ENCODE measurements at regions not wholly inside any gene's neighbourhood (a gene's known extent, or its start where the extent isn't known, plus 50 kb on each side); places are given as distances from the start of the nearest gene placed in this dataset.
"Not testable (repeated sequence)": the region's sequence is repeated elsewhere in the genome, so short reads cannot be mapped to it uniquely, and the experiment has no call there.

DNA sequence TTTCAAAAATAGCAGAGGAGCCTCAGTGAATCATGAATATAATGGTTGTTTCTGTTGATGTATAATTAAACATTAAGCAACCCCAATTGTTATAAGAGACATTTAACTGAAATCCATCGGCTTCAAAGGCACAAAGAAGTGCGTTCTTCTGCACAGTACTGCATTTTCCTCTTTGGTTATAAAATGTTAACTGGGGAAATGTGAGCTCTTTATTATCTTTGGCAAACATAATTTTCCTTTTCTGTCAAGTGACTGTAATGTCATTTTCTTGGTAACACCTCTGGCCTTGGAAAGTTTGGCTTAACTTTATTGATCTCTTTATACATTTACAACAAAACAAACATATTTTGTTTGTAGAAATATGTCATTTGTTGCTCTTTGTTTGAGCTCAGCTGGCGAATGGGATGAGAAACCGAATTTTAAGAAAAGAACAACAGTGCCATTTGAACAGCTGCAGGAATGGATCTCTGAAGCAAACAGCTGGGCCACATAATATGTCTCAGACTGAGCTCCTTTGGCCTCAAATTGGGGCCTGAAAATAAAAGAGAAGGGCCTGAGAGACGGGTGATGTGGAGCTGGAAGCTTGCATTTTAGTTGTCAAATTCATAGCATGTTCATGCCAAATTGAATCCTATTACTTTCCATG, 427.0 kb upstream of the SPTLC3 start:
- peak; percentile 13 for DNase-seq

DNA sequence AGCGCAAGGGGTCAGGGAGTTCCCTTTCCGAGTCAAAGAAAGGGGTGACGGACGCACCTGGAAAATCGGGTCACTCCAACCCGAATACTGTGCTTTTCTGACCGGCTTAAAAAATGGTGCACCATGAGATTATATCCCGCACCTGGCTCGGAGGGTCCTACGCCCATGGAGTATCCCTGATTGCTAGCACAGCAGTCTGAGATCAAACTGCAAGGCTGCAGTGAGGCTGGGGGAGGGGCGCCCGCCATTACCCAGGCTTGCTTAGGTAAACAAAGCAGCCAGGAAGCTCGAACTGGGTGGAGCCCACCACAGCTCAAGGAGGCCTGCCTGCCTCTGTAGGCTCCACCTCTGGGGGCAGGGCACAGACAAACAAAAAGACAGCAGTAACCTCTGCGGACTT, 426.1 kb upstream of the SPTLC3 start:
- DNase-seq = not testable (repeated sequence)

DNA sequence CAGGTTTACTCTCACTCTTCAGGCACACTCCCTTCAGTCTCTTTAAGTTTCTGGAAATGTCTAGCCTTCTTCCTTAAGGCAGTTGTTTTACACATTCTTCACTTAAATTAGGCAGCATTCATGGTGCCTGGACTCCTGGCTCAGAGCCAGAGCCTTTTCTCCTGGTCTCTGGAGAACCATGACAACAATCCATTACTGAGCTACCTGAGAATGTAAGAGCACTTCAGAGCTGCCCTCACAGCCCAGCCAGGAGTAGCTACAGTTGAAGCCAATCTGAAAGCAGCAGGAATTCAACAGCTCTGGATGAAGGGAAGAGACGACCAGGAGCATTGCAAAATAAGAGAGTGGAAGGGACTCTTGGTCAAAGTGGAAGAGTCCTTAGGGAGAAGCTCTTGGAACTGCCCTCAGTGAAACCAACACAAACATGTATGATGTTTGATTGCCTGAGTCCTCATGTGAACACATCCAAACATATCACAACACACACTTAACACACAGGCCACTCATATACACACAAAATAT, 416.8 kb upstream of the SPTLC3 start:
- no peak for DNase-seq

DNA sequence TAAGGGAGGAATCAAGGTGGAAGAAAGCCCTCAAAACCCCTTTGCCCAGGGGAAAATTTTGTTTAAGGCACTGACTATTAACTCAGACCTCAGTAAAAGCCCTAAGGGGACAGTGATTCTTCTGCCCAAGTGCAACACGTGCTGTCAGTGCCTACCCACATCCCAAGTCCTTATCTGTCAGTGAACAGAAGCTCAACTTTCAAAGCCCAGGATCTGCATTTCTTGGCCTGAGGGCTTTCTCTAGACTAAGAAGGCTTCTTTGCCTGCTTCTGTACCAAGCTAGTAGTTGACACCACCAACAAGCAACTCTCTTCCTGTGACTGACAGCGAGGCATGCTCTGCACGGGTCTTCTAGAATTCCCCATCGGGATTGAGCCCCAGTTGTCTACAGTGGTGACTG, 416.0 kb upstream of the SPTLC3 start:
- DNase-seq = no peak

DNA sequence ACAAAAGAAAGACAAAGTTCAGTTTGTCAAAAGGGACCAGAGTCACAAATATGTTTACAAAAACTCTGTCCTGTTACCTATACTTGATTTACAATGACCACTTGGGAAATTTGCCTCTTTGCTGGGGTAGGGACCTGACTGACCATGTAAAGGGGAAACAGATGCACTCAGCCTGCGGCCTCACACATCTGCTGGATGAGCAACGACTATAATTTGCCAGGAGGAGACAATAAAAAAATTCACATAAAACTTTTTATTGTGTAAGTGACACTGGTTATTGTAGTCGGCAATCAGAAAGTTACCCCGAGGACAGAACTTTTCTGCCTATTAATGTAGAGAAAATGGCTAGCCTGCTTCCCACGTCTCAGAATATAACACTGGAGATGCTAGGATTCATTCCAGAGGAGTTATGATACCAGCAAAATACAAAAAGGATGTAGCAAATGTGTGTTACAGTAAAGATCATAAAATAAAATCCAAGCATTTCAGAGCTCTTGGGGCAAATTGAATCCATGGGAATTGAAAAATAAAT, 415.4 kb upstream of the SPTLC3 start:
- no peak for DNase-seq

DNA sequence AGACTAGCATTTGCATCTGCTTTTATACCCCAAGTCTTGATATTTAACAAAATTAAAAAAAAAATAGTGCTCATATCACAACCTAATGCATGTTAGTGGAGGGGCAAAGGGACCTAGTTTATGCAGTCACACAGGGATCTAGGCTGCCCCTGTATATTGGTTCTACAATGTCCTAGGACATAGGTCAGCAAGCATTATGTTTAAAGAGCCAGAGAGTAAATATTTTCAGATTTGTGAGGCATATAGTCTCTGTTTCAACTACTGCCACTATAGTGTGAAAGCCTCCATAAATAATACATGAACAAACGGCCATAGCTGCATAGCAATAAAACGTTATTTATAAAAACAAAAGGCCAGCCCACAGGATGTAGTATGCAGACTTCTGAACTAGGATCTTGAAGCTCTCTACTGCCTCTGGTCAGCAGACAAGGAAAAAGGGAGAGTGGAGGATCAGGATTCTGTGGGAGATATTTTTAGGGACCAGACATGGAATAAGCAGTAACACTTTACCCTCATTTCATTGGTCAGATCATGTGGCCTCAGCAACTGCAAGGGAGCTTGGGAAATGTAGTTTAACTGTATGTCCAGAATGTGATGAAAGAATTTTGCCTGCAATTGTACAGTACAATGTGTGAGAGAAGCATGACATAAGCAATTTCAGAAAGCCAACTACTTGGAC, 414.2 kb upstream of the SPTLC3 start:
- DNase-seq = peak; percentile 6

DNA sequence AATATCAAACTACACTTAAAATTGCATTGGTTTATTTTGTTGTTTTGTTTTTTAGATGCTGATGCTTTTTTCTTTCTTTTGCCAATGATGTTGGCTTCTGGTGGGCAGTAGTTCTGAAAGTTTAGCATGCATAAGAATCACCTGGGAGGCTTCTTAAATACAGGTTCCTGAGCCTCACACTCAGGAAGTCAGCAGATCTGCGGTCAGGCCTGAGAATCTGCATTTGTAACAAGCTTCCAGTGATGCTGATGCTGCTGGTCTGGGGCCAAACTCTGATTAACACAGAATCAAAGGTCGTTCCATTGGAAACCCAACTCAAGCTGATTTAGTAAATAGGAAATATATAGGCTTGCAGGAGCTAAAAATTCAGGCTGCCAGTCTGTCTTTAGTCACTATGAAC, 412.9 kb upstream of the SPTLC3 start:
- no peak for DNase-seq

DNA sequence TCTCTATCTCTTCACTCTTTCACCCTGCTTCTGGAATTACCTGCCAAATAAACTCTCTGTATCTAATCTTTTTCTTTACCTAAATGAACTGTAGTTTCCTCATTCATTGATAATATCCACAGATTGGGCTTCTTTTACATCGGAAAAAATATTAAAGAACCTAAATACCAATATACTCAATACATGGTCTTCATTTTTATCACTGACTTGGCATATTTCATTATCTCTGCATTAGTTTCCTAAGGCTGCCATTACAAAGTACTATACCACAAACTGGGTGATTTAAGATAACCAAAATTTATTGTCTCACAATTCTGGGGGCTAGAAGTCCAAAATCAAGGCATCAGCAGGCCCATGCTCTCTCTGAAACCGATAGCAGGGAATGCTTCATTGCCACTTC, 411.9 kb upstream of the SPTLC3 start:
- DNase-seq = no peak

DNA sequence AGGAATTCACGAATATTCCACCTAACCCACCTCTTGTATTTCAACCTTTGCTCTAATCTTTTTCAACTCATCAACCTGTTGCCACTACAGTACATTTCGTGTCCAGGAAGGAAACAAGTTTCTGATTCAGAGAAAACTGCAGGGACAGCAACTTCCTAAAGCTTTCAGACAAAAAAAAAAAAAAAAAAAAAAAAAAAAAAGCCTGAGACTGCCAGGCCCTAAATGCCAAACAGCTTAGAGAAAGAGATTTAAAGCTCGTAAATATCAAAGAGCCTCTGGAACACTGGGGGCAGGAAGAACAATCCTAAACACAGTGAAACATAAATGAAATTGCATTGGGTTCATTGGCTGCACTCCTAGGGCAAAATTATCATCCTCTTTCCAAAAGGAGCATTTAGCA, 411.2 kb upstream of the SPTLC3 start:
- no peak for DNase-seq

DNA sequence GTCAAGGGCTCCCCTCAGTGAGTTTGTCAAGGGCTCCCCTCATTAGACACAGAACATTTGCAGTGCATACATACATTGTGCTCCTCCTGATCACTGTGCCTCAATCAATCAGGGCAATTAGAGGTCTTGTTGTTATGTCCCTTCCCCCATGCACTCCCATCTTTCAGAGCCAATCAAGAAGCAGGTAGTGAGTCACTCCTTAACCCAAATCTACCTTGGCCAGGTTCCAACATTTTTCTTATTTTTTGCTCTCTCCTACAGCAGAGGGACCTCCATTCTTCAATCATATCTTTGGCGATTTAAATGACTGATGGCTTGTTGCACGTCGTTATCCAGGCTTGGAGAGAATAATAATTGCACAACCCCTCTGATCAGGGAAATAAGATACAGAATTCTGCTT, 409.9 kb upstream of the SPTLC3 start:
- no peak for DNase-seq

DNA sequence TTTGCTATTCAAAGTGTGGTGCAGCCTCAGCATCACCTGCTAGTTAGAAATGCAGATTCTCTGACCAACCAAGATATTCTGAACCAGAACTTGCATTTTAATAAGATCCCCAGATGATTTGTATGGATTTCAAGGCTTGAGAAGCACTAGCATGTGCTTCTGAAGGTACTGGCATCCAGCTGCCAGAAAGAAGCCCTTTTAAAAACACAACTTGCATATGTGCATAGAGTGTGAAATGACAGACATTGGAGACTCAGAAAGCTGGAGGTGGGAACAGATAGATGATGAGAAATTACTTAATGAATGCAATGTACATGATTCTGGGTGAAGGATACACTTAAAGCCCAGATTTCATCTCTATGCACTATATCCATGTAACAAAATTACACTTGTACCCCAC, 409.3 kb upstream of the SPTLC3 start:
- no peak for DNase-seq

DNA sequence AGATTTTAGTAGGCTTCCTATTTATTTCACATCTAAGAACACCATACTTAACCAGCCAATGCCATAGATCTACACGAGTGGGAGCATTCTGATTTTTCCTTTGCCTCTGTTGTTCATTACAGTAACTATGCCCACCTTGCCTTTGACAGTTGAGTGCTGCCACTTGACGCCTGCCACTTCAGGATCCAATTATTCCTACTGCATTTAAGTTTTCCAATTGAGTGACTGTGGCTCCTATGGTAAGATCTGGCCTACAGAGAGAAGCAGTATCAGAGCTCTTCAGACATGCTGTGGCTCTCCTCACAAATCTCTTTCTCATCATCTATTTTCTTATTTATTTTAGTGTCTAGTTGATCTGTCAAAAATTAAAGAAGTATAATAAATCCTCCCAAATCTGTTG, 403.0 kb upstream of the SPTLC3 start:
- no peak for DNase-seq

DNA sequence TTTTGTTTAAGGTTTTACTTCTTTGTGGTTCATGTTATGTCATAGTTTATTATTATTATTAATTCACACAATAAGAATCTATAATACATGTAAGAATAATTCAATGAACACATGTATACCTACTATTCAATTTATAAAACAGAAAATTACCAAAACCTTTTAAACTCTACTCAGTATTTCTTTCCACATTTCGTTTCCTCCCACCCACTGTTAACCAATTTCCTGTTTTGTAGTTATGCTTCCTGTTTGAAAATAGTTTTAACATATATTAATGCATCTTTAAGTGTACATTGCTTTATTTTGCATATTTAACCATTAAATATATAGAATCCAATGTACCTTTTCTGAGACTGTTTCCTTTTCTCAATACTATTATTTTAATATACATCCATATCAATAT, 397.9 kb upstream of the SPTLC3 start:
- no peak for DNase-seq

DNA sequence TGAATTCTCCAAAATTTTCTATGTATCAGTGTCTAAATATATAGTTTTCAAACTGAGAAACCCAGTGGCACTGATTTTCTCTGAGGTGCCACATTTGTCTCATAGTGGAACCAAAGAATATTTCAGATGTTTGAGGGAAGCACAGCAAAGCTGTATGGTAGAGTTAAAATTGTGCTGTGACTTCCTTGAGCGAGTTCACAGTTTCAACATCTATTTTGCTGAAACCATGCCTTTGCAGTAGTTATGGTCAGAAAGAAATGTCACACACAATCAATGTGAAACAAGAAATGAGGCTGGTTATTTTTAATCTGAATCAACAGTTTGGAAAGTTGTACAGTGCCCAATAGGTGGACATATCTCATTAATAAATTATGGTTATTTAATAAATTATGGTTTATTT, 394.0 kb upstream of the SPTLC3 start:
- DNase-seq = no peak

DNA sequence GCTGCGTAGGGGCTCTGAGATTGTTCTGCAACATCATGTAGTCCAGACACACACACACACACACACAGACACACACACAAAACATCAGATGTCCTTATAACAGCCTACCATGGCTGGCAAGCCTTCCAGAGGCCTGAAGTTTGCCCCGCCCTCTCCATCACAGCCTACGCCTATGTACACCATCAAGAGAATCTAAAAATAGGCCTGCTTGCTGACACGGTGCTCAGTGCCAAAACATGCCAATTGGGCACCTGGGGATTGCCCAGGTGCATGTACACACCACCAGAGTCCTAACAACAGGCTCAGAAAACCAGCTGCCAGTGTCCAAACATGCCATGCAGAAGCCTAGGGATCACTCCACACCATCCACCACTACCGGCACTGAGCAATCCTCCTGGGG, 391.7 kb upstream of the SPTLC3 start:
- DNase-seq = no peak

DNA sequence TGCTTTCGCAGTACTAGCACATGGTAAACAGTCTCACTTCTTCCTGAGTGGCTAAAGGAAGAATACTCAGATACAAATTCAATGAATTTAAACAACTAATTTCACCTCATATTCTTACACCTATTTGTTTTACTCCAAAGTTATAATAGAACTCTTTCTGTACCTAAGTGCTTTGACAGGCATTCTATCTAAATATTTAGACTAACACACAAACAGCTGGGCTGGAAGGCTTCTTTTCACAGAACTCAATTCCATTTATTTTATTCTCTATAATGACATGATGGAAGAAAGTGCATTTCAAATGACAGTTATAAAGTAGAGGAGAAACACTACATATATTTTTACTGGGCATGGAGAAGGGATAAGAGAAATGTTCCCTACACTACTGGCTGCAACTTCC, 384.9 kb upstream of the SPTLC3 start:
- DNase-seq = no peak

DNA sequence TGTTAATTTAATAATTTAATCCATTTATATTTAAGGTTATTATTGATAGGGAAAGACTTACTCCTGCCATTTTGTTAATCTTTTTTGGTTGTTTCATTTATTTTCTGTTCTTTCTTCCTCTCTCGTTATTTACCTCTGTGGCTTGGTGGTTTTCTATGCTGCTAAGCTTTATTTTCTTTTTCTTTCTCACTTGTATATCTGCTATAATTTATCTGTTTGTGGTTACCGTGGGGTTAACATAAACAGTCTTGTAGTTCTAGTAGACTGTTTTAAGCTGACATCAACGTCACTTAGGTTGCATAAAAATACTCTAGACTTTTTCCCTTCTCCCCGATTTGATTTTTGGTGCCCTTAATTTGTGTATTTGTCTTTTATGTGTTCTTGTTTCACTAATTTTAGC, 381.3 kb upstream of the SPTLC3 start:
- no peak for DNase-seq

DNA sequence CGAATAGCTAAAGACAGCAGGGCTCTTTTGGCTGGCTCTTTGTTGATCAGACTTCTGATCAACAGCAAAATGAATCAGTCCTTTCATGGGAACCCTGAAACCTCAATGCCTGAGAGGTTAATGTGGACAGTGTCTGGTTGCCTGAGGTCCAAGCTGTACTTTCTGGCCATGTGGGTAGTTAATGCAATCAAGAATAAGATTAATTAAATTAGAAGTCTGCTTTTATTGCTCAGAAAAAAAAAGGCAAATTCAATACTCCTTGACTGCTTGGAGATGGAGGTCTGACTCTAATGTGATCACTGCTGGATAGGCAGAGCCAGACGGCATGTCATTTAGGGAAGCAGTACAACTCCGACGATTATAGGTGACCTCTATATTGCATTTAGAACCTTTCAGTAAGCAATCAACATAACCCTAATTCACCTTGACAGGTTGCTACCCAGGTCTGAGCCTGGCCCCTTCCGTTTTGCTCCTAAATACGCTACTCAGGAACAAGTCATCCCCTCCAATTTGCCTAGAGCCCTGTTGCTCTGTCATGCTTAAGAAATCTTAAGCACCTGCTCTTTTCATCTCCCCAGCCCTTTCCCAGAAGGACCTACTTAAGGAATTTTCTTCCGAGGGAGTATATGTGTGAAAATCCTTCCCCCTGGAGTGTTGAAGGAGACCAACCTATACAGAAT, 370.0 kb upstream of the SPTLC3 start:
- DNase-seq = no peak

DNA sequence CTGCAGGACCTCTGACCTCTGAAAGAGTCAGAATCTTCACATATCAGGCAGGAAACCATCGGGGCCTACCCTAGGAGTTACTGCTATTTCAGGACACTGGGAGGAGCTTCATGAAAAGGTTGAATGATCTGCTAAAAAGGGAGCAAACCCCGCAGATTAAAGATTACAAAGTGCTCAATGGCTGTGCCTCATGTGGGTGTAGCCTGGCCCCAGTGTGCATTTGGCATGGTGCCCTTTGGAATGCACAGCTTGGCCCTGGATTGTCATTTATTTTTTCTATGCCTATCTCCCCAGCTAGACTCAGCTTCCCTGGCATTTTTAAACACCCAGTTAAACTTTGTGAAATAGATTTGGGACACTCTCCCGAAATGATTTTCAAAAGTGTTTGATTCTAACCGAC, 368.5 kb upstream of the SPTLC3 start:
- DNase-seq = no peak

DNA sequence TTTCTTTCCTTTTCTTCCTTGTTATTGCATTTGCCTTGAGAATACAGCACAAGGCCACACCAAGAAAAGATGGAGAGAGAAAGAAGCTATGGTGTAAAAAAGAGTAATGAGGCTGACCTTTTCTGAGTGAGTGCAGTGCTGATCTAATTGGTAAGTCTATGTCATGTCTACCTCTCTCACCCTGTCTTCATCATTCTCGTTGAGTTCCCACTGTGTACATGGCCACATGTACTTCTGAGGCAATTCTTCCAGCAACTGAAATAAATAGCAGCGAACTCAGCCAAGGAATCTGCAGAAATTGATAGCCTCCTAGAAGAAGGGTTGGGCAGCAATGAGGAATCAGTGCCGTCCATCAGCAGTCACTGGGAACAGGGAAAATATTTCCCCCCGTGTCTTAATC, 367.2 kb upstream of the SPTLC3 start:
- DNase-seq = no peak

DNA sequence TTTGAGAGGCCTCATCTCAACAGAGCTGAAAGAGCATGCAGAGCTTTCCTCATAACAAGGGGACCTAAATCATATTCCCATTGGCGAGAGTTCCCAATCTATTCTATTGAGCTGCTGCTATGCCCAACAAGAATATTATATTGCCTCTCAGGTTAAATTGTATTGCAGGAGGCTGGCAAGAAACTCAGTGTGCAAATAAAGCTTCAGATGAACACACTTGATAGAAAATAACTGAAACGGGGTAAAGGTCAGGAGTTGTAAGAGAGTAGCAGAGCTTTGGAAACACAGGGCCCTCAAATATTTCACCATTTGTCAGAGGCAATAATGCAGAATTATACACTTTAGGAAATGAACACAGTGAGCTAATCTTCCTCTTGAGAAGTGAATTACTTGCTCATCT, 364.3 kb upstream of the SPTLC3 start:
- no peak for DNase-seq

DNA sequence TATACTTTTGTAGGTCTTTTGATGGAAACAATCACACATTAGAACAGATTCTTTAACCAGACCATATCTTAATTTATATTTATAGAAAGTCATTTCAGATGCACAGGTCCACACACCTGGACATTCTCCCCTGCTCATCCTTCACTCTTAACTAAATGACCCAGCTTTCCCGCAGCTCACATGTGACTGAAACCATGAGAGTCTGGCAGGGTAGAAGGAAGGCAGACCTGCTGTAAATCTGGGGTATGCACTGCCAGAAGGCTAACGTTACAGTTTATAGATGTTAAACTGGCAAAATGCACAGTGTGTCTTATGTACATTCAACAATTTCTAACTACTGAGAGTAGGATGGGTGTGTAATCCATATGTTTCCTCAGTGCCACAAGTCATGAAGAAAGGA, 359.5 kb upstream of the SPTLC3 start:
- no peak for DNase-seq

DNA sequence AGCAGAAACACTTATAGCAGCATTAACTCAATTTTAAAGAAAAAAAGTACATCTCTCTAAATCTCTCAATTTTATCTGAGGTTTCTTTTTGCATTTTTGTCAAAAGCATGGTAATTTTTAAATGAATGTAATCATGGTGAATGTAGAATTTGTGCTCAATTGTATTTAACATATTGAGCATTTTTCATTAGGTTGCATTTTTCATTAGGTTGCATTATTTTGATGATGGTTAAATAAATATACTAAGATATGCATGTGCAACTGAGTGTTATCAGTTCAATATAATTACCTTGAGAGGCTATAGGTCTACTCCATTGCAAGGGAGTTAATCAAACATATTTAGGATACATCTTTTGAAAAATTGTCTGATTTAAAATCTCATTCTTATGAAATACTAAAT, 355.1 kb upstream of the SPTLC3 start:
- DNase-seq = no peak

DNA sequence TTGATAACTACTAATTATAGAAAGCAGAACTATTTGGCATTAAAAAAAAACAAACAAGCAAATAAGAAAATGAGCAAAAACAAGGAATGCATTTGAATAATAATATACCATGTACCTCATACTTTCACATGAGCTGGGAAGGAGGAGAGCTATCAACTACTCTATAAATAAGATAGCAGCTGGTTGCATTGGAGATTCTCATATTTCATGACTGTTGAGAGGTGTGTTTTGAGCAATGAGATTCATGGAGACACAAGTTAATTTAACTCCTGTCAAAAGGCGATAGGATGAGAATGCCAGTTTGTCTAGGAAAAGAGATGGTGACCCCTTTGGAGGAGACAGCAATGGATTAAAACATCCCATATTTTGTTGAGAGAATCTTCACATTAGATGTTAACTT, 348.8 kb upstream of the SPTLC3 start:
- DNase-seq = no peak

Measured in right kidney (tissue), 1 donor.